ENCODE measurements at regions not wholly inside any gene's neighbourhood (a gene's known extent, or its start where the extent isn't known, plus 50 kb on each side); places are given as distances from the start of the nearest gene placed in this dataset.

- DNase-seq (ENCODE audit: low read depth in 2 of 2) = no peak
Observed at GRCh38 chr1:184919892-184920291, 54.4 kb downstream of the NIBAN1 start.

DNA sequence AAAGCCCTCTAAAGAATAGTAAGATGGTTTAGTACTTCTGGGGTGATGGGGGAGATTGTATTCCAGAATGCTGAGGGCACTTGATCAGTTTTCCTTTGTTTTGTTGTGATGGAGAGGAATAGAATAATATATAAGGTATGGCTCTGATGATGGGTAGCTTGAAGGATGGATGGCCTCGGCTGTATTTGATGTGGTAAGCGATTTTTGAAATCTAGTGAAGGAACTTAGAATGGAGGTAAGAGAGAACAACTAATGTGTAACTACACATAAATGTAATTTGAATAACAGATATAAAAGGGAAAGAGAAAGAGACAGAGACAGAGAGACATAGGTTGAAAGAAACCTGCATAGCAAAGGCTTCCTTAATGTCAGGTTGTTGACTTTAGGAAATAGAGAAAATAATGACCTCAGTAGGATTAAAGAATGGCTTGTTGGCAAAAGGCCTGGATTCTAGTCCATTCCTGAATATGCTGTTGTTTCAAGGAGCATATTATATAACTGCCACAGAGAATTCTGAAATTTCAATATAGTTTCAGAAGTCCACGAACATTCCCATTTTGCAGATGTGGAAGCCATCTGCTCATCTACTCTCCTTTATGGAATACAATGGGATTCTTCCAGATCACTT is 58.7 kb downstream of the NIBAN1 start:
- DNase-seq (ENCODE audit: low read depth in 2 of 2) = no peak

GRCh38 chr1:184914149-184914548 is 60.2 kb downstream of the NIBAN1 start:
- DNase-seq (ENCODE audit: low read depth in 2 of 2) = no peak

- DNase-seq (ENCODE audit: low read depth in 2 of 2) = no peak
Observed at GRCh38 chr1:184912392-184912791, 61.9 kb downstream of the NIBAN1 start.

DNA sequence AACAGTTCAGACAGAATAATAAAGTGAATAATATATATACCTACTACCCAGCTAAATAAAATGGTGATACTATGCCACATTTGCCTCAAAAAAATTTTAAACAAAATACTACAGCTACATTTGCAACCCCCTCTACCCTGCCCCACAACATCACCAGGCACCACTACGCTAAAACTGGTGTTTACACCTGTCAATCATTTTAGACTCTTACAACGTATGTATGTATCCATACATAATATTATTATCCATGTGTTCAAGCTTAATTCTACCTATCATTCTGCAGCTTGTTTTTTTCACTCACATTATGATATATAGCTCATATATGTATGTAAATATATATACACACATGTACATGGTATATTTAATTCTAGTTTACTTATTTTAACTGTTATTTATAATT is 62.5 kb downstream of the NIBAN1 start:
- no peak for DNase-seq (ENCODE audit: low read depth in 2 of 2)

- no peak for DNase-seq (ENCODE audit: low read depth in 2 of 2)
Observed at GRCh38 chr1:184911103-184911745, 63.1 kb downstream of the NIBAN1 start.

GRCh38 chr1:184910691-184911091 is 63.6 kb downstream of the NIBAN1 start:
- DNase-seq (ENCODE audit: low read depth in 2 of 2) = no peak

DNA sequence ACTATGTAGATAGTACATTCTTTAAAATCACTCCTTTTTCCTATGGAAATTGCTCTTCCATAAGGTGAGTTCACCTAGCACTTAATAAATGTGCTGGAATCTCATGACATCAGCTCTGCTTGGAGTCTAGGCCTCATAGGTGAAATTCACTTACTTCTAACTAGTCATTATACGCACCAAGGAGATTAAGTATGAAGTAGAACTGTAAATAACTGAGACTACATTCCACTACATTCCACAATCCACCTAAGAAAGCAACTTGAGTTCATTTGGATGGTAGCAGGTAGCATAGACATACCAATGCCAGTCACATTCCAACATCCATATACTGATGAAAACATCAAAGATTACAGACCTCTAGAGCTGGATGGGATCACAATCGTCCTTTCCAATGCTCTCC is 64.3 kb downstream of the NIBAN1 start:
- no peak for DNase-seq (ENCODE audit: low read depth in 2 of 2)

GRCh38 chr1:184909019-184909418 is 65.3 kb downstream of the NIBAN1 start:
- DNase-seq (ENCODE audit: low read depth in 2 of 2) = no peak

DNA sequence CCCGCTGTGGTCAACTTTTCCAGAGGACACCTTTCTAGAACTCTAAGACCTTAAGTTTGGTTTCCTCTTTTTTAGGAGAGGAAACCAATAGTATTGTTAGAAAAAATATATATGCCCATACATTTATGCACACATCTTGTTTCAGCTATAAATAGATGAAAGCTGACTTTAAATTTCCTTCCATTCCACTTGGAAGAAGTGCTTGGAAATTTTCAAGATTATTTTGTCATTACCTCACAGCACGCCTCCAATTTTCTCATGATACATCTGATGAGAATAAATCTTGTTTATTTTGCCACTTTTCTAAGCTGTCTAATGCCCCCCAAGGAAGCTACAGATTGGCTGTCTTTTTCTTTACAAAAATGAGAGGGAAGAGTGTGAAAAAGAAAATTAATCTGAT is 65.8 kb downstream of the NIBAN1 start:
- DNase-seq (ENCODE audit: low read depth in 2 of 2) = no peak

DNA sequence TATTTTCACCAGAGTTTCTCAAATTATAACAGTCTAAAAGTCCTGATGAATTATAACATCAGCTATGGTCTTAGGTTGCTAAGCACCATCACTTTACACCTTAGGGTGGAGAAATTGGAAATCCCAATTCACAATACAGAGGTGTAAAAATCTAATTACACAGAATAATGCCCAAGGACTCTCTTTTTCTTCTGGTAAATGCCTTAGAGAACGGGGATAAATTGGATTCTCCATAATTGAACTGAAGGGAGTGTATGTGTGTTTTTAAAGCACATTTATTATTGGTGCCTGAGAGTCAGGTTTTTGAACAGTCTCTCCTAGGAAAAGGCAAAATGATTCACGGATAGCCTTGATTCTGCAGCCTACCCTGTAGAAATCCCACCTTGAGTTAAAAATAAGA is 66.8 kb downstream of the NIBAN1 start:
- no peak for DNase-seq (ENCODE audit: low read depth in 2 of 2)

DNA sequence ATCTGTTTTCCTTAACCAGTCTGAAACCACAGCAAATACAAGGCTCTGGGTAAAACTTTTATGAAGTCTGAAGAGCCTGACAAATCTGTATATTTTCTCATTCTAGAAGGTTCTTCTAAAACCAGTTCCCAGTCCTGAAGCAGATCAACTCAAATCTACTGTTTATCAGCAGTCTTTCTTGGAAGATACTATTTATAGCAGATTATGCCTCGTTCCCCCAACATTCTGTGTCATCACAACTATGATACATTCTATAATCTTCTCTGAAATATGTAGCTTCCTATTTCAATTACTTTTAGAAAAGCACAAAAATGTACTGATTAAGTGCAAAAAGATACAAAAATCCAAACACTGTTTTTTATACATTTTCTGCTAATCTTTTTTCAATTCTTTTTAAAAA is 67.5 kb downstream of the NIBAN1 start:
- peak in 1 of 2 experiments; percentile 22 for DNase-seq (ENCODE audit: low read depth in 2 of 2)

- DNase-seq (ENCODE audit: low read depth in 2 of 2) = no peak
Observed at GRCh38 chr1:184905601-184906322, 68.5 kb downstream of the NIBAN1 start.

- DNase-seq (ENCODE audit: low read depth in 2 of 2) = no peak
Observed at GRCh38 chr1:184903111-184903692, 71.1 kb downstream of the NIBAN1 start.

DNA sequence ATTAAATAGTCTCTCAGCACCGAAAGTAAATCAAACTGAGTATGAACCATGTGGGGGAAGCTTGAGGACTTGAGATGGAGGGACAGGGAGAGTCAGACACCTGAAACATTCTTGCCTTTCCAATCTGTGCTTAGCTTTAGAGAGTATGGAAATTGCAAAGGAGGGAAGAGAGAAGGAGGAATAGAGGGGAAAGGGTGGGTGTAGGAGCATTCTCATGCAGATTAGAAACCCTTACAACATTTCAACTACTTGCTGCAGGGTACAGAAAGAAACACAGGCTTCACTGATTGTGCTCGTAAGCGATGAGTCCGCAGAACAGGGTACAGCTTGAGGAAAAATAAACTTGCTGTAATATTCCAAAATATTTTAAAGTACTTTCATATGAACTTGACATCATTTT is 73.8 kb downstream of the NIBAN1 start:
- DNase-seq (ENCODE audit: low read depth in 2 of 2) = no peak

GRCh38 chr1:184896000-184896399 is 78.3 kb downstream of the NIBAN1 start:
- DNase-seq (ENCODE audit: low read depth in 2 of 2) = peak in 1 of 2 experiments; percentile 40

DNA sequence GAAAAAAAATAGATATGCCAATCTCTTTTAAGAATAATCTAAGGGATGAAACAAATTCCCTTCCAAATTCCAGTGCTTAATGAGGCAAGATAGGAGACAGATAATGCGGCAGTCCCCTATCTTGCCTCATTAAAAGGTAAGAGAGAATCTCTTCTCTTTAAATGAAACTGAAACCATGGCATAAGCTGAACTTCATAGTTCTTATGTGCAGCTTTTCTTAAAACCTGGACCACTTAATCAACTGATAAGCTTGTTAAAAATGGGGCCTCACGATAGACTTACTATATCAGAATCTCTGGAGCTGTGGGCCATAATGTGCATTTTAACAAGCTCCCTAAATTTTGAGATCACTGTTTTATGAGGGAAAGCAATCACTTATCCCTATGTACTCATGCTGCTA is 79.2 kb downstream of the NIBAN1 start:
- DNase-seq (ENCODE audit: low read depth in 2 of 2) = no peak

GRCh38 chr1:184893695-184894094 is 80.6 kb downstream of the NIBAN1 start:
- no peak for DNase-seq (ENCODE audit: low read depth in 2 of 2)

- no peak for DNase-seq (ENCODE audit: low read depth in 2 of 2)
Observed at GRCh38 chr1:184892116-184892515, 82.2 kb downstream of the NIBAN1 start.

DNA sequence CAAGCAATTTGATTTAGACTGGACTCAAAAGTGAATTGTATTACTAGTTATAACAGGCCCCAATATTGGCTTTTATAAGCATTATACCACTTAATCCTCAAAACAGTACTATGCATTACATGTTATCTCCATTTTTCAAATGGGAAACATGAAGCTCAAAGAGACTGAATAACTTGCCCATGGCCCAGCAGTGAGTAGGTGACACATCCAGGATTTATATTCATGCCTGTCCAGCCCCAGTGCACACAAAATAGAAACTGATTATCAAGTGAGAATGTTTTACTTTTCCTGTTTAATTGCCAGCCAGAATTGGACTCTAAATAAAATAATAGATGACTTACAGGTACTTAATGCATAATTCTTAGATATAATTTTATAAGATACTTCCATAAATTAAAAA is 82.9 kb downstream of the NIBAN1 start:
- no peak for DNase-seq (ENCODE audit: low read depth in 2 of 2)

GRCh38 chr1:184890539-184890973 is 83.8 kb downstream of the NIBAN1 start:
- DNase-seq (ENCODE audit: low read depth in 2 of 2) = no peak

GRCh38 chr1:184889902-184890301 is 84.4 kb downstream of the NIBAN1 start:
- DNase-seq (ENCODE audit: low read depth in 2 of 2) = no peak

DNA sequence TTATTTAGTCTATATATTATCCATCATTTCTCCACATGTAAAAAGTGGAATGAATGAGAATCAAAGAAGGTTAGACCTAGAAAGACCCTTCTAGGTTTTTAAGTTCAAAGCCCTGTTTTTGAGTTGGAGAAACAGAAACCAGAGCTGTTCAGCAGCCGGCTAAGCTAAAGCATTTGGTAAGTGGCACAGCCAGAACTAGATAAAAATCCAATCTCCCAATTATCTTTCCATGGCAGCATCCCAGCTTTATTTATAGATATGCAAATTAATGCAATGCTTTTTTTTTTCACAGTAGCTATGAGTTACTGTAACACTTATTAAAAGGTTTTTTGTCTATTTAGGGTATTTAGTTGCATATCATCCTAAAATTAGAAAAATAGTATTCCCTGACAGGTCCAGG is 85.1 kb downstream of the NIBAN1 start:
- DNase-seq (ENCODE audit: low read depth in 2 of 2) = no peak

Data from fibroblast of skin of left biceps (primary cell).